Omental fat pad (tissue), 3 donors: ENCODE measurements at regions not wholly inside any gene's neighbourhood (a gene's known extent, or its start where the extent isn't known, plus 50 kb on each side); places are given as distances from the start of the nearest gene placed in this dataset.
A peak's percentile ranks its signal among the peaks of the same experiment; 100 is the strongest.

Source experiments
- ATAC-seq: fragments of 150-250 bp; one replicate; pipeline ENCODE4 v1.9.1; 2016; ENCODE audit warnings: mild to moderate bottlenecking, moderate library complexity; ENCODE audit not compliant: low FRiP score
- DNase-seq: peaks from one replicate; pipeline ENCODE4 v3.0.0-alpha.2; 2019; ENCODE audit warnings: low spot score
- CTCF ChIP-seq, 3 donors: fragments of 450-650 bp; IDR thresholded peaks; one replicate each; pipeline ENCODE4 v1.5.1; 2016 to 2017; ENCODE audit warnings: antibody characterized with exemption in 3 of 3, mild to moderate bottlenecking in 3 of 3, moderate library complexity in 2 of 3

DNA sequence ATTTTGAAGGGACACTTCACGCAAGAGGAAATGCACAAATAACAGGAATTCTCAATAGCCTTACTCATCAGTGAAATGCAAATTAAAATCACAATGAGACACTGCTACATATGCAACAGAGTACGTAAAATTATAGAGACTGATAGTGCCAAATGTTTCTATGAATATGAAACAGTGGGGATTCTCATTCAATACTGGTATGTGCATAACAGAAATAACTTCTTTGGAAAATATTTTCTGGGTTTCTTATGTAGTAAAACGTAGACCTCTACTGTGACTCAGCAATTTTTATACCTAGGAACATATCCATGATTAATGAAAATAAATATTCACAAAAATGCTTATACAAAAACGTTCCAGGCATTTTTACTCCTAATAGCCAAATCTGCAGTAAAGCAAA, 1625.2 kb downstream of the MAT2B start:
- no peak for TF ChIP-seq CTCF (IDR thresholded peaks at IDR 0.05)
- ATAC-seq (no peak), DNase-seq (no peak)

- no peak for TF ChIP-seq CTCF (IDR thresholded peaks at IDR 0.05)
- ATAC-seq = no peak
- no peak for DNase-seq
Observed at GRCh38 chr5:165134155-165134554, 1628.7 kb downstream of the MAT2B start.

GRCh38 chr5:165135565-165135964, 1630.1 kb downstream of the MAT2B start:
- no peak for TF ChIP-seq CTCF (IDR thresholded peaks at IDR 0.05)
- no peak for ATAC-seq
- DNase-seq = no peak

DNA sequence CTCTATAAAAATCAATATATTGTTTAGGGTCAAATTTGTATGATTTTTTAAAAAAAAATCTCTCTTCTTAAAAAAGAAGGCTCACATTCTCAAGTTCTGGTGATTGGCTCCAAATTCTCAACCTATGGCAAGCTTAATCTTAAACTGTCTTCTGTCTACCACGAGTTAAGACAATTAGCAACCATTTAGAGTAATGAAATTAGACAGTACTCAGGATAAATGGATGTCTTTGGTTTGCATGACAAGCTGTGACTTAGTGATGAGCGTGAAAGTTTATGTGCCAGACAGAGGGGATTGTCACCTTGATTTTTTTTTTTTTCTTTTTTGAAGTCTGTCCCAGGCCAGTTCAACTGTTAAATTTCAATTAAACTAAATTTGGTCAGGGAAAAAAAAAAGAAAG, 1632.3 kb downstream of the MAT2B start:
- ATAC-seq = no peak
- no peak for DNase-seq
- TF ChIP-seq CTCF (IDR thresholded peaks at IDR 0.05) = no peak

- no peak for TF ChIP-seq CTCF (IDR thresholded peaks at IDR 0.05)
- ATAC-seq (peak; percentile 44), DNase-seq (no peak)
Observed at GRCh38 chr5:165138236-165138635, 1632.8 kb downstream of the MAT2B start.

GRCh38 chr5:165139262-165139661, 1633.8 kb downstream of the MAT2B start:
- no peak for DNase-seq
- ATAC-seq = no peak
- TF ChIP-seq CTCF (IDR thresholded peaks at IDR 0.05) = no peak

- ATAC-seq = no peak
- DNase-seq = no peak
- TF ChIP-seq CTCF (IDR thresholded peaks at IDR 0.05) = no peak
Observed at GRCh38 chr5:165139721-165140120, 1634.3 kb downstream of the MAT2B start.
